Vagina (tissue), 2 donors: ENCODE measurements at regions not wholly inside any gene's neighbourhood (a gene's known extent, or its start where the extent isn't known, plus 50 kb on each side); places are given as distances from the start of the nearest gene placed in this dataset.

Experiments
- DNase-seq, 2 donors: peaks; one replicate each; pipeline ENCODE4 v3.0.0-alpha.2; 2017; ENCODE audit errors: extremely low spot score in 2 of 2
- H3K27ac ChIP-seq: fragments of 200-600 bp; sonication (generic); one replicate; pipeline ENCODE4 v1.5.1; 2019
- H3K27me3 ChIP-seq: fragments of 200-600 bp; sonication (generic); one replicate; pipeline ENCODE4 v1.5.1; 2019
- H3K36me3 ChIP-seq, 2 donors: fragments of 200-600 bp; sonication (generic); one replicate each; pipeline ENCODE4 v1.5.1; 2017 to 2019
- H3K4me1 ChIP-seq: fragments of 200-600 bp; sonication (generic); one replicate; pipeline ENCODE4 v1.5.1; 2019
- H3K4me3 ChIP-seq, 2 donors: fragments of 200-600 bp; sonication (generic); 1 replicate in 1 of 2; 2 replicates in 1 of 2; pipeline ENCODE4 v1.5.1; 2016 to 2019
- H3K9me3 ChIP-seq: fragments of 200-600 bp; sonication (generic); one replicate; pipeline ENCODE4 v1.5.1; 2019
- CTCF ChIP-seq, 3 experiments: fragments of 450-650 bp in 2 of 3; fragments of 200-600 bp in 1 of 3; sonication (generic) in 1 of 3; IDR thresholded peaks; one replicate each; pipeline ENCODE4 v1.5.1; 2017 to 2019; ENCODE audit warnings: antibody characterized with exemption in 3 of 3, mild to moderate bottlenecking in 2 of 3, moderate library complexity in 2 of 3
- POLR2A ChIP-seq, 2 donors: fragments of 450-650 bp; IDR thresholded peaks; one replicate each; pipeline ENCODE4 v1.6.1; 2017; ENCODE audit warnings: antibody characterized with exemption in 2 of 2, mild to moderate bottlenecking in 2 of 2, moderate library complexity in 2 of 2
- POLR2AphosphoS5 ChIP-seq, 2 donors: sonication (generic); formaldehyde crosslinking; IDR thresholded peaks; one replicate each; pipeline ENCODE4 v1.9.0; 2017; ENCODE audit warnings: antibody characterized with exemption in 2 of 2, mild to moderate bottlenecking in 2 of 2, low read depth in 1 of 2; ENCODE audit not compliant: insufficient read depth in 1 of 2
- intact Hi-C: fragments of 100-400 bp; cut with DNase I; formaldehyde crosslinking; loops from one replicate; pipeline ENCODE4 v1.15.1; 2023

DNA sequence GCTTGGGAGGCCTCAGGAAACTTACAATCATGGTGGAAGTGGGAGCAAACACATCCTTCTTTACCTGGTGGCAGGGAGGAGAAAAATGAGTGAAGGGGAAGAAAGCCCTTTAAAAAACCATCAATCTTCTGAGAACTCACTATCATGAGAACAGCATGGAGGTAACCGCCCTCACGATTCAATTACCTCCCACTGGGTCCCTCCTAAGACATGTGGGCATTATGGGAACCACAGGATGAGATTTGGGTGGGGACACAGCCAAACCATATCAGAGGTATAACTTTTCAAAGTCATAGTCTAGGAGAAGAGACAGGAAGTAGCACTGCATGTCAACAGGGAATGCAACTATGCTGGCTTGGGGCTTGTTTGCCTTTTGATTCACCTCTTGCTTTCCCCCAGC is 59.9 kb upstream of the DTNBP1 start:
- H3K27me3 ChIP-seq: no peaks in the 10 kb centered on the region
- no peak overlapping the region for H3K4me3 ChIP-seq
- TF ChIP-seq CTCF (IDR thresholded peaks at IDR 0.05) (no peak), POLR2A (IDR thresholded peaks at IDR 0.05) (no peak), POLR2AphosphoS5 (IDR thresholded peaks at IDR 0.05; ENCODE audit: insufficient read depth in 1 of 2, low read depth in 1 of 2) (no peak)
- H3K4me1 ChIP-seq: no peaks in the 10 kb centered on the region
- no peaks in the 10 kb centered on the region for H3K9me3 ChIP-seq
- no peak for DNase-seq
- no peak overlapping the region for H3K27ac ChIP-seq
- no peaks in the 10 kb centered on the region for H3K36me3 ChIP-seq
- intact Hi-C loops: no loop called here

DNA sequence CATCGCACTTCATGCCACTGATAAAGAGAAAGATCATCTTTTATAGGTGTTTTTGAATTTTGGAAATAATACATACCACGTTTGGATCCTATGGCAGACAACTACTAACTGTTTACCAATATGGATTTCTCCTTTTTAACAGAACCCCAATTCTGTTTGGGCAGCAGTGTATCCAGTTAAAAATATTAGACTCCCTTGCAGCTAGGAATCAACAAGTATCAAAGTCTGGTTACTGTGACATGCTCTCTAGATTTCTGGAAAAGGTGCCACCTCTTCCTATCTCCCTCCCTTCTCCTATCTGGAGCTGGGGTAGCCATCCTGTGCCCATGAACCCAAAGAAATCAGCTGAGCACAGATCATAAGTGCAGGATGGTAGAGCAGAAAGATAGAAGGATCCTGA is 54.1 kb upstream of the DTNBP1 start:
- TF ChIP-seq CTCF (IDR thresholded peaks at IDR 0.05): no peak
- no peak for TF ChIP-seq POLR2A (IDR thresholded peaks at IDR 0.05)
- no peak for TF ChIP-seq POLR2AphosphoS5 (IDR thresholded peaks at IDR 0.05; ENCODE audit: insufficient read depth in 1 of 2, low read depth in 1 of 2)
- intact Hi-C loops: no loop called here
- Histone ChIP-seq H3K9me3 (no peaks in the 10 kb centered on the region), H3K36me3 (no peaks in the 10 kb centered on the region), H3K27me3 (no peaks in the 10 kb centered on the region), H3K4me3 (no peak overlapping the region), H3K27ac (no peak overlapping the region), H3K4me1 (peaks cover 6% of the 10 kb centered on the region)
- DNase-seq: no peak

DNA sequence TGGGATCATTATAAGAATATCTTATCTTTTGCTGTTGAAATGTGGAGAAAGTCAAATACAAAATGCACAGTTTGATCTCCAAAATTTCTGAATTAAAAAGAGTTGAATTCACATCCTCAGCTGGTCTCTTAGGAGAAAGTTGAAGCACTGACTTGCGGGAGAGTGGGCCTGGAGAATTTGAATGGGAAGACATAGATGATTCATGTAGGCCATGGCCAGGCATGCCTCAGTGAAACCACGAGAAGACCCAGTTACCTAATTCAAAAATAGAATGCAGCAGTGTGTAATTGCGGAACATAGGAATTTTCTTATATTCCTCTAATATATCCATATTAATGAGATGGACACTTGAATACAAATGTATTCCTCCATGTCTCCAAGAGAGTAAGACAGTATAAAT is 53.0 kb upstream of the DTNBP1 start:
- no peak overlapping the region for H3K27ac ChIP-seq
- no peaks in the 10 kb centered on the region for H3K36me3 ChIP-seq
- no peak for DNase-seq
- intact Hi-C loops: no loop called here
- H3K4me1 ChIP-seq: peaks cover 6% of the 10 kb centered on the region
- H3K9me3 ChIP-seq: no peaks in the 10 kb centered on the region
- TF ChIP-seq CTCF (IDR thresholded peaks at IDR 0.05): no peak
- no peak for TF ChIP-seq POLR2A (IDR thresholded peaks at IDR 0.05)
- no peak for TF ChIP-seq POLR2AphosphoS5 (IDR thresholded peaks at IDR 0.05; ENCODE audit: insufficient read depth in 1 of 2, low read depth in 1 of 2)
- no peaks in the 10 kb centered on the region for H3K27me3 ChIP-seq
- H3K4me3 ChIP-seq: no peak overlapping the region

- TF ChIP-seq CTCF (IDR thresholded peaks at IDR 0.05) (no peak), POLR2A (IDR thresholded peaks at IDR 0.05) (no peak), POLR2AphosphoS5 (IDR thresholded peaks at IDR 0.05; ENCODE audit: insufficient read depth in 1 of 2, low read depth in 1 of 2) (no peak)
- no peak overlapping the region for H3K4me3 ChIP-seq
- H3K27ac ChIP-seq: no peak overlapping the region
- DNase-seq: no peak
- intact Hi-C loops: no loop called here
- H3K36me3 ChIP-seq: no peaks in the 10 kb centered on the region
- H3K9me3 ChIP-seq: no peaks in the 10 kb centered on the region
- H3K27me3 ChIP-seq: no peaks in the 10 kb centered on the region
- H3K4me1 ChIP-seq: peaks cover 6% of the 10 kb centered on the region
These were observed 52.2 kb upstream of the DTNBP1 start for GRCh38 chr6:15715060-15715459.

GRCh38 chr6:15714658-15715057 is 51.8 kb upstream of the DTNBP1 start:
- TF ChIP-seq POLR2A (IDR thresholded peaks at IDR 0.05): no peak
- TF ChIP-seq POLR2AphosphoS5 (IDR thresholded peaks at IDR 0.05; ENCODE audit: insufficient read depth in 1 of 2, low read depth in 1 of 2): no peak
- no peak for TF ChIP-seq CTCF (IDR thresholded peaks at IDR 0.05)
- Histone ChIP-seq H3K4me3 (no peak overlapping the region), H3K36me3 (no peaks in the 10 kb centered on the region), H3K4me1 (peaks cover 6% of the 10 kb centered on the region), H3K27ac (no peak overlapping the region), H3K27me3 (no peaks in the 10 kb centered on the region), H3K9me3 (no peaks in the 10 kb centered on the region)
- intact Hi-C loops: no loop called here
- no peak for DNase-seq
